NB4 (cell line): ENCODE measurements at regions not wholly inside any gene's neighbourhood (a gene's known extent, or its start where the extent isn't known, plus 50 kb on each side); places are given as distances from the start of the nearest gene placed in this dataset.
"Not testable (repeated sequence)": the region's sequence is repeated elsewhere in the genome, so short reads cannot be mapped to it uniquely, and the experiment has no call there.

Experiments
- DNase-seq: peaks from one replicate; pipeline ENCODE4 v3.0.0; 2010; ENCODE audit warnings: low read depth
- H3K4me3 ChIP-seq: one replicate; pipeline ENCODE4 v1.5.1; 2011; ENCODE audit warnings: mild to moderate bottlenecking, low read depth, low read length, moderate library complexity
- MYC ChIP-seq: IDR thresholded peaks from 2 replicates; pipeline ENCODE4 v1.6.1; 2011; ENCODE audit warnings: low read depth, low read length
- POLR2A ChIP-seq: IDR thresholded peaks from 2 replicates; pipeline ENCODE4 v1.6.1; 2011; ENCODE audit warnings: mild to moderate bottlenecking; ENCODE audit not compliant: insufficient read length; ENCODE audit errors: extremely low read depth
- TF ChIP-seq, protein P1 (sequence below): IDR thresholded peaks from one replicate; pipeline ENCODE4 v1.5.1; 2012; ENCODE audit warnings: low read depth, low read length
- TF ChIP-seq, protein P2 (sequence below): IDR thresholded peaks from 2 replicates; pipeline ENCODE4 v1.6.1; 2011; ENCODE audit warnings: low read depth, low read length

DNA sequence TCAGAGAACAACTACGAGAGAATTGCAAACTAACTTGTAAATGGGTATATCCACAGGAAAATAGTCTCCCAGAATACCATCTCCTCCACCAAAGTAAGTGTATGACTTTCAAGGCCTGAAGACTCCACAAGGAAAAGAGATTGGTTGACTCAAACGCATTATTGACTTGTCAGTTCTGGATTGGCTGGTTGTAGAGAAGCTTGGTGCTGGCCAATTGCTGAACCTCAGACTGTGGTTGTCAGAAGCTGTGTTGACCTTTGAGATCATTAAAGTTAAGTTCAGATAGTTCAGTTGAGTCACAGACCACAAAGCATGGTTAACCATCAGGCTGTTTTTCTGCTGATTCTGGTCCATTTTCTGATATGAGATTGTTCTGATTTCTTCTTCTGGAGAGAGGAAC lies 388.3 kb downstream of the BMP2 start:
- no peak for TF ChIP-seq POLR2A
- TF ChIP-seq, protein P1, sequence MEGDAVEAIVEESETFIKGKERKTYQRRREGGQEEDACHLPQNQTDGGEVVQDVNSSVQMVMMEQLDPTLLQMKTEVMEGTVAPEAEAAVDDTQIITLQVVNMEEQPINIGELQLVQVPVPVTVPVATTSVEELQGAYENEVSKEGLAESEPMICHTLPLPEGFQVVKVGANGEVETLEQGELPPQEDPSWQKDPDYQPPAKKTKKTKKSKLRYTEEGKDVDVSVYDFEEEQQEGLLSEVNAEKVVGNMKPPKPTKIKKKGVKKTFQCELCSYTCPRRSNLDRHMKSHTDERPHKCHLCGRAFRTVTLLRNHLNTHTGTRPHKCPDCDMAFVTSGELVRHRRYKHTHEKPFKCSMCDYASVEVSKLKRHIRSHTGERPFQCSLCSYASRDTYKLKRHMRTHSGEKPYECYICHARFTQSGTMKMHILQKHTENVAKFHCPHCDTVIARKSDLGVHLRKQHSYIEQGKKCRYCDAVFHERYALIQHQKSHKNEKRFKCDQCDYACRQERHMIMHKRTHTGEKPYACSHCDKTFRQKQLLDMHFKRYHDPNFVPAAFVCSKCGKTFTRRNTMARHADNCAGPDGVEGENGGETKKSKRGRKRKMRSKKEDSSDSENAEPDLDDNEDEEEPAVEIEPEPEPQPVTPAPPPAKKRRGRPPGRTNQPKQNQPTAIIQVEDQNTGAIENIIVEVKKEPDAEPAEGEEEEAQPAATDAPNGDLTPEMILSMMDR = no peak
- TF ChIP-seq MYC = no peak
- TF ChIP-seq, protein P2, sequence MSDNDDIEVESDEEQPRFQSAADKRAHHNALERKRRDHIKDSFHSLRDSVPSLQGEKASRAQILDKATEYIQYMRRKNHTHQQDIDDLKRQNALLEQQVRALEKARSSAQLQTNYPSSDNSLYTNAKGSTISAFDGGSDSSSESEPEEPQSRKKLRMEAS = no peak
- DNase-seq = peak; percentile 5
- H3K4me3 ChIP-seq = no peak overlapping the region

DNA sequence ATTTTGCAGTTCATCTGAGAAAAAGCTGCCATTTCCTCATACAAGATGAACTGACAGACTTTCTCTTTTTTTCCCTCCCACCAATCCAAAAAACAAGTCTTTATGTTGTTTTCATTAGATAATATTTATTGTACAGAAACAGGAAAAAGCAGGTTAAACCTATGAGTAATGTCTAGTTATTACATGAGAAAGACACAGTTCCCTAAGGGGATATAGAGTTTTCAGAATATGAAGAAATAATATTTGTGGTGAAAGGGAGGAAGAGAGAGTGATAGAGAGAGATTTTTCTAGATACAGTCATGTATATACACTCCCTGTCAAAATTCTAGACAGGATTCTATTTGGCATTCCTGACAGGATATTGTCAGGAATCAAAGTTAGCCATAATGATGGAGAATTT lies 392.4 kb downstream of the BMP2 start:
- TF ChIP-seq, protein P1 = no peak
- no peak for TF ChIP-seq MYC
- H3K4me3 ChIP-seq = no peak overlapping the region
- DNase-seq = no peak

DNA sequence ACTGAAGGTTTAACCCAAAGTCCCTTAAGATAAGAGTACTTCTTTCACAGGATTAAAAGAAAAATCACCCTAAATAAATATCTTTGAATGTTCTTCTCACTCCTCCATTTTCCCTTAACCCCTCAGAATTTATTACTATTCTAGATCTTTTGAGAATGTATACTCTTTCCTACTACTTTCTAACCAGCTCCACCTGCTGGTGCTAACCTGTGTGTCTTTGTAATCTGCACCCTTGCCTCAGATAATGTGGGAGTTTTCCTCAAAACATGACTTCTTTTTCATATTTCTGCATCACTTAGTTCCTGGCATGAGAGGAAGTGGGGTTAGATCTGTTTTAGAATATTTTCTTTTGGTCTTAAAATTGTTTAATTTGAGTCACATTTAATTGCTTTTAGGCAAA lies 394.2 kb downstream of the BMP2 start:
- TF ChIP-seq, protein P2 = no peak
- TF ChIP-seq MYC = no peak
- TF ChIP-seq, protein P1 = peak; percentile 53
- no peak for TF ChIP-seq POLR2A
- no peak overlapping the region for H3K4me3 ChIP-seq
- DNase-seq = peak; percentile 41

DNA sequence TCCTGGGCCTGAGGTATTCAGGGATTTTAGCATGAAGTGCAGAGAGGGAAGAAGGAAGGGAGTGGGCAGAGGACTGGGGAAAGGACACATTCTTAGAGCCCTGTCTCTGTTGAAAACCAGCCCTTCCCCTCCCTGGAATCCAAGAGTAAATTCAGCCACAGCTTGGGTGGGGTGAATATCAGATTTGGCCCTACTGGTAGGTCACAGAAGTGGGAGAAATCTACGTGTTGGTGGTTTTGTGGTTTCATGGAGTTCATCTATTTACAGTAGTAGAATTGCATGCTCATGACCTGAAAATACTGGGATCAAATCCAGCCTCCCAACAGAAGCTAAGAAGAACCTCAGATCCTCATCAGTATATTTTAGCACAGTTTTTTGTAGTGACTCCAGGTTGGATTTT lies 404.4 kb downstream of the BMP2 start:
- no peak for DNase-seq
- TF ChIP-seq, protein P1 = no peak
- TF ChIP-seq, protein P2 = no peak
- TF ChIP-seq MYC (no peak), POLR2A (no peak)
- no peak overlapping the region for H3K4me3 ChIP-seq

DNA sequence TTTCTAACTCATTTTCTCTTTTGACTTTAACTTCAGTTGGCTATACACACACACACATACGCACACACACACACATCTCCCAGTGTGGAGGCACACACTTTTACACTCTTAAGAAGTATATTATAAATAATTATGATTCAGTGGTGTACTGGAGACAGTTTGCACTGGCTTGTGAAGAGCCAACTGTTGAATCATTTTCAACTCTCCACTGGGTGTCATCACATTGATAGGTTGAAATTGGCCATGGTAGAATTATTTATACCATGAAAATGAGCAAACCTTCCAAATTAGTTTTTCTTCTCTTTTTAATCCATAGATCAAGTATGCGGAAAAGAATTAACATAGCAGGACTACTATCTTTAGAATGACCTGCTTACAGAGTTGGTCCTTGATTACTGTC lies 407.1 kb downstream of the BMP2 start:
- no peak for TF ChIP-seq MYC
- TF ChIP-seq, protein P2 = no peak
- TF ChIP-seq POLR2A = no peak
- TF ChIP-seq, protein P1 = no peak
- DNase-seq = no peak
- no peak overlapping the region for H3K4me3 ChIP-seq

DNA sequence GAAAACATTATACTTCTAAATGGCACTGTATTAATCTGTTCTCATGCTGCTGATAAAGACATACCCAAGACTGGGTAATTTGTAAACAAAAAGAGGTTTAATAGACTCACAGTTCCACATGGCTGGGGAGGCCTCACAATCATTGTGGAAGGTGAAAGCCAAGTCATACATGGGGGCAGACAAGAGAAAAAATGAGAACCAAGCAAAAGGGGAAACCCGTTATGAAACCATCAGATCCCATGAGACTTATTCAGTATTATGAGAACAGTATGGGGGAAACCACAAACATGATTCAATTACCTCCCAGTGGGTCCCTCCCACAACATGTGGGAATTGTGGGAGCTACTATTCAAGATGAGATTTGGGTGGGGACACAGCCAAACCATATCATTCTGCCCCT lies 408.3 kb downstream of the BMP2 start:
- H3K4me3 ChIP-seq = not testable (repeated sequence)
- peak; percentile 27 for DNase-seq

DNA sequence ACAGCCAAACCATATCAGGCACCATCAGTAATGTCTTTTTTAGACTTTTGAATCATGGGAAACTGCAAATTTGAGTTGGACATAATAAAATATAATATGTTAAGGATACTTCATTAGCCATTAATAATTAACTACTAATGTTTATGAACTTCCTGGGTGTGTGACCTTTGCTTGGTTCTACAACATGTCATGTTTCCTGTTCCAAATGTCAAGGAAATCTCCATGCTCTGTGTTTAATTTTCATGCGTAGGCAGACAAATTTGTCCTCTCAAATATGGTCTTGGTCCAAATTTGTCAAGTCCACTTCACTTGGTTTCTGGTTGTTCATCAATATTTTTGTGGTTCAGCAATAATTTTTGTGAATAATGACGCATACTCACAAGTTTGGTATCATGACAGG lies 410.5 kb downstream of the BMP2 start:
- H3K4me3 ChIP-seq = no peak overlapping the region
- TF ChIP-seq, protein P1 = no peak
- TF ChIP-seq, protein P2 = no peak
- TF ChIP-seq POLR2A (no peak), MYC (no peak)
- DNase-seq = no peak
